Prostate gland (tissue), 2 donors: ENCODE measurements at regions not wholly inside any gene's neighbourhood (a gene's known extent, or its start where the extent isn't known, plus 50 kb on each side); places are given as distances from the start of the nearest gene placed in this dataset.

Experiments used
- DNase-seq: peaks from one replicate; pipeline ENCODE4 v3.0.0-alpha.2; 2019; ENCODE audit warnings: low spot score
- H3K27ac ChIP-seq, 2 donors: fragments of 200-600 bp; sonication (generic); 2 replicates each; pipeline ENCODE4 v1.5.1; 2017 to 2019
- H3K27me3 ChIP-seq: fragments of 200-600 bp; sonication (generic); replicated peaks from 2 replicates; pipeline ENCODE4 v1.5.1; 2019; ENCODE audit not compliant: insufficient read depth
- H3K36me3 ChIP-seq, 2 donors: fragments of 200-600 bp; sonication (generic); 1 replicate in 1 of 2; 2 replicates in 1 of 2; pipeline versions ENCODE4 v1.5.1 to v1.8.1; 2017 to 2019
- H3K4me1 ChIP-seq: fragments of 200-600 bp; sonication (generic); replicated peaks from 2 replicates; pipeline ENCODE4 v1.5.1; 2019
- H3K4me3 ChIP-seq, 2 donors: fragments of 200-600 bp; sonication (generic); 2 replicates each; pipeline ENCODE4 v1.5.1; 2017 to 2019
- H3K9me3 ChIP-seq: fragments of 200-600 bp; sonication (generic); 2 replicates; pipeline ENCODE4 v1.5.1; 2017
- CTCF ChIP-seq, 4 experiments: fragments of 200-600 bp in 2 of 4; fragments of 450-650 bp in 2 of 4; sonication (generic) in 2 of 4; IDR thresholded peaks; 1 replicate in 3 of 4; 2 replicates in 1 of 4; pipeline ENCODE4 v1.5.1; 2016 to 2019; ENCODE audit warnings: antibody characterized with exemption in 4 of 4, mild to moderate bottlenecking in 2 of 4, moderate library complexity in 2 of 4
- POLR2A ChIP-seq: fragments of 450-650 bp; IDR thresholded peaks from one replicate; pipeline ENCODE4 v1.6.1; 2016; ENCODE audit warnings: antibody characterized with exemption, mild to moderate bottlenecking
- POLR2AphosphoS5 ChIP-seq: sonication (generic); formaldehyde crosslinking; IDR thresholded peaks from one replicate; pipeline ENCODE4 v1.6.1; 2017; ENCODE audit warnings: antibody characterized with exemption
- WGBS: methylation state at CpG from one replicate; pipeline ENCODE4 v1.1.5; 2018; 5-methylcytosine and 5-hydroxymethylcytosine counted together
- intact Hi-C: fragments of 100-400 bp; cut with DNase I; formaldehyde crosslinking; loops from one replicate; pipeline ENCODE4 v1.14.2; 2022

GRCh38 chr2:53353135-53354114 is 414.2 kb upstream of the CHAC2 start:
- Histone ChIP-seq H3K36me3 (no peaks in the 10 kb centered on the region), H3K4me1 (no peaks in the 10 kb centered on the region), H3K27ac (no peak overlapping the region), H3K4me3 (no peak overlapping the region), H3K9me3 (no peaks in the 10 kb centered on the region), H3K27me3 (no peaks in the 10 kb centered on the region)
- intact Hi-C loops = no loop called here
- no peak for DNase-seq
- TF ChIP-seq POLR2AphosphoS5 = no peak
- WGBS = 75% methylated on average over 6 of the region's 6 CpGs

GRCh38 chr2:53347269-53347668 is 420.3 kb upstream of the CHAC2 start:
- TF ChIP-seq CTCF (IDR thresholded peaks at IDR 0.05) = no peak
- no peak for TF ChIP-seq POLR2A
- TF ChIP-seq POLR2AphosphoS5 = no peak
- WGBS = 83% methylated on average over 3 of the region's 3 CpGs
- Histone ChIP-seq H3K27me3 (no peaks in the 10 kb centered on the region), H3K36me3 (no peaks in the 10 kb centered on the region), H3K27ac (no peak overlapping the region), H3K4me1 (no peaks in the 10 kb centered on the region), H3K4me3 (no peak overlapping the region), H3K9me3 (no peaks in the 10 kb centered on the region)
- no peak for DNase-seq
- intact Hi-C loops = no loop called here

DNA sequence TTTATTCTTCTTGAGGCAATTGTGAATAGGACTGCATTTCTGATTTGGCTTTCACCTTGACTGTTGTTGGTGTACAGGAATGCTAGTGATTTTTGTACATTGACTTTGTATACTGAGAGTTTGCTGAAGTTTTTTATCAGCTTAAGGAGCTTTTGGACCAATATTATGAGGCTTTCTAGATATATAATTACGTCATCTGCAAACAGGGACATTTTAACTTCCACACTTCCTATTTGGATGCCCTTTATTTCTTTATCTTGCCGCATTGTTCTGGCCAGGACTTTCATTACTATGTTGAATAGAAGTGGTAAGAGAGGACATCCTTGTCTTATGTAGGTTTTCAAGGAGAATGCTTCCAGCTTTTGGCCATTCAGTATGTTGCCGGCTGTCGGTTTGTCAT is 425.4 kb upstream of the CHAC2 start:
- intact Hi-C loops = no loop called here
- no peak for DNase-seq
- TF ChIP-seq POLR2A (no peak), CTCF (IDR thresholded peaks at IDR 0.05) (no peak), POLR2AphosphoS5 (no peak)
- Histone ChIP-seq H3K9me3 (no peaks in the 10 kb centered on the region), H3K4me3 (no peak overlapping the region), H3K27me3 (no peaks in the 10 kb centered on the region), H3K36me3 (no peaks in the 10 kb centered on the region), H3K27ac (no peak overlapping the region), H3K4me1 (no peaks in the 10 kb centered on the region)
- 97% methylated on average over 4 of the region's 4 CpGs for WGBS

DNA sequence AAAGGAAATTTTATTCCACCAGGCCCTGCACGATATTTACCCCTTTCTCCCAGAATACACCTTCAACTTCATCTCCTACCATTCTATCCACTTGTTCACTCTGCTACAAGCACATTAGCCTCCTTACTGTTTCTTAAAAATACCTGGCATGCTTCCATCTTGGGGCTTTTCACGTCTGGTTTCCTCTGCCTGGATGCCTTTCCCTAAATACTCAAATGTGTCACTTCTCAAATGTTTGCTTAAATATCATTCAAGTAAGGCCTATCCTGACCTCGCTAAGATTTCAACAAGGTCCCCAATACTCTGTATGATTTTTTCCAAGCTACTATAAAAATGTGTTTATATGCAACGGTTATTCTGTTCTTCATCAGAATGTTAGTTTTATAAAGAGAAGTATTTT is 433.0 kb upstream of the CHAC2 start:
- no peak for DNase-seq
- Histone ChIP-seq H3K9me3 (no peaks in the 10 kb centered on the region), H3K27ac (no peak overlapping the region), H3K27me3 (no peaks in the 10 kb centered on the region), H3K4me3 (no peak overlapping the region), H3K36me3 (no peaks in the 10 kb centered on the region), H3K4me1 (no peaks in the 10 kb centered on the region)
- intact Hi-C loops = no loop called here
- TF ChIP-seq POLR2AphosphoS5 = no peak
- TF ChIP-seq POLR2A = no peak
- no peak for TF ChIP-seq CTCF (IDR thresholded peaks at IDR 0.05)
- WGBS = 50% methylated on average over 4 of the region's 4 CpGs

GRCh38 chr2:53331667-53332066 is 435.9 kb upstream of the CHAC2 start:
- TF ChIP-seq CTCF (IDR thresholded peaks at IDR 0.05) = no peak
- TF ChIP-seq POLR2AphosphoS5 = no peak
- no peak for TF ChIP-seq POLR2A

More at GRCh38 chr2:53331667-53332066, 435.9 kb upstream of the CHAC2 start:
- DNase-seq = no peak
- Histone ChIP-seq H3K27me3 (no peaks in the 10 kb centered on the region), H3K4me3 (no peak overlapping the region), H3K27ac (no peak overlapping the region), H3K36me3 (no peaks in the 10 kb centered on the region), H3K9me3 (no peaks in the 10 kb centered on the region), H3K4me1 (no peaks in the 10 kb centered on the region)
- 46% methylated on average over 2 of the region's 2 CpGs for WGBS
- intact Hi-C loops = no loop called here
